Esophagus muscularis mucosa (tissue), 3 donors: ENCODE measurements at regions not wholly inside any gene's neighbourhood (a gene's known extent, or its start where the extent isn't known, plus 50 kb on each side); places are given as distances from the start of the nearest gene placed in this dataset.

Source experiments
- POLR2A ChIP-seq: fragments of 450-650 bp; IDR thresholded peaks from one replicate; pipeline ENCODE4 v1.6.1; 2017; ENCODE audit warnings: antibody characterized with exemption, moderate library complexity, mild to moderate bottlenecking, low read depth
- TF ChIP-seq, protein P1 (sequence below), 3 experiments: fragments of 200-600 bp in 2 of 3; fragments of 450-650 bp in 1 of 3; sonication (generic) in 2 of 3; IDR thresholded peaks; one replicate each; pipeline ENCODE4 v1.5.1; 2017 to 2019; ENCODE audit warnings: antibody characterized with exemption in 3 of 3, mild to moderate bottlenecking in 2 of 3, moderate library complexity in 1 of 3

DNA sequence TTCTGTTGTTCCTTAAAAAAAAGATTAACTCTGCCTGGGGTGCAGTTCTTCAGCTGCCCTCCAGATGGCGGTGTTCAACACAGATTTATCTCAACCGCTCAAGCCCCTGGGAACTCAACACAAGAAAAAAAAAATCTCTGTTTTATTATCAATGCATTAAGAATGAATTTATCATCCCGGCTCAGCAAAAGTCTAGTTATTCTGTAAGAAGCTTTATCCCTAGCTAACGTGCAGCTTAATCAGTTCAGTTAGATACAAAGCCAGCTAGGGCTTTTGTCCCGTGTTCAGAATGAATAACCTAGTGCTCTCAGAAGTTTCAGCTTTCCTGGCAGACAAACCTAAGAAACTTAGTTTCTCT is 475.9 kb upstream of the CCL2 start:
- TF ChIP-seq, protein P1, sequence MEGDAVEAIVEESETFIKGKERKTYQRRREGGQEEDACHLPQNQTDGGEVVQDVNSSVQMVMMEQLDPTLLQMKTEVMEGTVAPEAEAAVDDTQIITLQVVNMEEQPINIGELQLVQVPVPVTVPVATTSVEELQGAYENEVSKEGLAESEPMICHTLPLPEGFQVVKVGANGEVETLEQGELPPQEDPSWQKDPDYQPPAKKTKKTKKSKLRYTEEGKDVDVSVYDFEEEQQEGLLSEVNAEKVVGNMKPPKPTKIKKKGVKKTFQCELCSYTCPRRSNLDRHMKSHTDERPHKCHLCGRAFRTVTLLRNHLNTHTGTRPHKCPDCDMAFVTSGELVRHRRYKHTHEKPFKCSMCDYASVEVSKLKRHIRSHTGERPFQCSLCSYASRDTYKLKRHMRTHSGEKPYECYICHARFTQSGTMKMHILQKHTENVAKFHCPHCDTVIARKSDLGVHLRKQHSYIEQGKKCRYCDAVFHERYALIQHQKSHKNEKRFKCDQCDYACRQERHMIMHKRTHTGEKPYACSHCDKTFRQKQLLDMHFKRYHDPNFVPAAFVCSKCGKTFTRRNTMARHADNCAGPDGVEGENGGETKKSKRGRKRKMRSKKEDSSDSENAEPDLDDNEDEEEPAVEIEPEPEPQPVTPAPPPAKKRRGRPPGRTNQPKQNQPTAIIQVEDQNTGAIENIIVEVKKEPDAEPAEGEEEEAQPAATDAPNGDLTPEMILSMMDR (IDR thresholded peaks at IDR 0.05) = peak in 2 of 3 experiments; percentile 96 to 98
- TF ChIP-seq POLR2A = no peak
